ENCODE measurements at regions not wholly inside any gene's neighbourhood (a gene's known extent, or its start where the extent isn't known, plus 50 kb on each side); places are given as distances from the start of the nearest gene placed in this dataset.
A peak's percentile ranks its signal among the peaks of the same experiment; 100 is the strongest.

- DNase-seq (ENCODE audit: low spot score): no peak
These were observed 90.1 kb upstream of the NOCT start for GRCh38 chr4:138925495-138925894.

DNA sequence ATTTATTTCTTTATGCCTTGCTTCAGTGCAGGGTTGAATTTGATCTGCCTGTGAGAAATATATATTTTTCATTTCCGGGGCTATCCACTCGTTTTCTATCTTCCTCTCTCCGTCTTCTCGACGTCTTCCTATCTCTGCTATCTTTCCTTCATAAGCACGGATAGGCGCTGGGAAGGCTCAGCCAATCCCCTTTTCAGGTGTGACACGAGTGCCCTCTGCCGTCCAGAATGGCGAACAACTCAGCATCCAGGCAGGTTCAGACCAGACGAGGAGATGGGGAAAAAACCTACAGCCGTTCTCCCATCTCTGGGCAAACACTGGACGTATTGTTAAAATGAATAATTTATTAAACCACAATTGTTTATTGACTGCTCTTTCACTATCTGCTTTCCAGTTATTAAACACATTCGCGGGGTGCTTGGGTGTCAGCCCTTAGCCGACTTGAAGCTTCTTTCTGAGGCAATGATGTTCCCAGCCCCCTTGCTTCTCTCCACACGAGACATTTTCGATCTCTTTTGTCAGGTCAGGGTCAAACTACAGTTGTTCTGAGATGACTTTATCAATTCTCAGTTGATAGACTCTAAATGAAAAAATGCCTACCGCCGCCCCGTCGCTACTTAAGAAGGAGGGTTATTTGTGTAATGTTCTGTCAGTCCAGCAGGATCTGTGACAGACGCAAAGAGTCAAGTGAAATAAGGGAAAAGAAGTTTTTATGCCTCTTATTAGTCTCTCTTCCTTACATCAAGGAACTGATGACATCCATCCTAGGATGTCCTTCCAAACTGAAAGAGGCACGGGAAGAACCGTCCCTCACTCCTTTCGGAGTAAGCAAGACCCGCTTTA lies 96.3 kb upstream of the NOCT start:
- peak; percentile 87 for DNase-seq (ENCODE audit: low spot score)

- no peak for DNase-seq (ENCODE audit: low spot score)
These were observed 97.3 kb upstream of the NOCT start for GRCh38 chr4:138918169-138918869.

GRCh38 chr4:138916763-138917162 lies 98.8 kb upstream of the NOCT start:
- DNase-seq (ENCODE audit: low spot score): no peak

GRCh38 chr4:138915756-138916155 lies 99.8 kb upstream of the NOCT start:
- DNase-seq (ENCODE audit: low spot score): no peak

DNA sequence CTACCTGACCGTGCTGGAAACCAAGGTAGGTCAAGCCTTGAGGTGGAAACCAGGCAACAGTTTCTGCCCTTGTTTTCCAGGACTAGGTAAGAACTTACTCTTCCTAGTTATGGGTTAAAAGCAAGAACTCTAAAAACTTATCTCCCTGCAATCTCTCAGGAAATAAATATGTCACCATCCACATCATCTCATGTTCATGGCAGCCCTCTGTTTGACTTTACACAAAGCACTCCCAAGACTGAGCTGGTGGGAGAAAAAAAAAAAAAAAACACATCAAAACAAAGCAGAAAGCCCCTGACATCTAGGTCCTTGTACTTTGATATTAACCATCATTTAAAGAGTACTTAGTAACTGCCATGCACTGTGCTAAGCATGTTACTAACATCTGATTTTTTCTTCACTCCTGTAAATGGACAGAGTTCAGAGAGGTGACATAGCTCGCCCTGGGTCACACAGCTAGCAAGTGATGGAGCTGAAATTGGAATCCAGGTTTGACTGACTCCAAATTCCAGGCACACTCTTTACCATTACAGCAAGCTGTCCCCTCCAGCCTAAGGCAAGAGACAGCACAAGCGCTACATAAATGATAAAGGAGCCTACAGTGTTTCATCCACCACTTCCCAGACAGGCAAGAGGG lies 102.8 kb upstream of the NOCT start:
- DNase-seq (ENCODE audit: low spot score): no peak

GRCh38 chr4:138911909-138912703 lies 103.5 kb upstream of the NOCT start:
- DNase-seq (ENCODE audit: low spot score): no peak

DNA sequence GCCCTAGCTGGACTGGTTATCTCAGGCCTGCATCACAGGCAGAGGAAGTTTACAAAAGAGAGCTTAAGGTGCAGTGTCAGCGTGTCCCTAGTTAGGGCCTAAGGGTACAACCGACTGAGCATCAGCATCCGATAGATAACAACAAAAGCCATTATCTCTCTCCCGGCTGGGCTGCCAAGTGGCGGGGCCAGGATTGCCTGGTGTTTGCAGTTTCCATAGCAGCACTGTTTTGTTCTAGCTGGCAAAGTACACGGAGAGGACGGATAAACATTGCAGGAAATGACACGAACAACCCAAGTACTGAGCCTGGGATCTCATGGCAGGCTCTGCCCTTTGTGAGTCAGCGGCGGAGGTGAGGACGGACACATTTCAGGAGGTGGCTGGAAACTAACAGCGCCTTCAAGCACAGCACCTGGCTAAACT lies 104.7 kb upstream of the NOCT start:
- DNase-seq (ENCODE audit: low spot score): peak; percentile 65

DNA sequence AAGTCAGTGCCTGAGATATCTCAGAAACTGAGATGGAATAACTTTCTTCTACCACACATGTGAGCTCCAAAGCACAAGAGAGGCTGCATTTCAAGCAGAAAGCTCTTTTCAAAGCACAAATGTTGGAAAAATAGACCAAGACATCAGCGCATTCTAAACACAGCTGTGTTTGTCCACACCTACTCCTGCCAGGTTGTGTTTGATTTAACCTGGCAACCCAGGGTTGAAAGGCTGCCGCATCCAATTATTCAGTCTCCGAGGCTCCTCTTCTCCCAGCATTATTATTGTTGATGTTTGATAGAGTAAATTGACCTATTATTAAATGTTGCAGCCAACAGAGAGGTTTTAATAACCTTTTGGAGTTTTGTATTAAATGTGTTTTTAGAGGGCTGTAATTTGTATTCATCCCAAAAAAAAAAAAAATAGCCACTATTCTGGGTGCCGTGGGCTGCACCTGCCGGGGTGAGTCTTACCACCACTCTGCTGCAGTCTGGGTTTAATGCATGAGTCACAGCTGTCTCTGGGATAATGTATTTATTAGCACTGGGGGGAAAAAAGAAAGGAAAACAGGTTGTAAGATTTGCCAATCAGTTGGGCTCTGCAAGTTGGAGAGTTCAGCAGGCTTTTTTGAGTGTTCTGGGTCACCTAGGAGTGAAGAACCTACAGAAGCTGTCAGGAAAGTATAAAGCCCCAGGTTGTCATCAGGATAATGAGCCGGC lies 105.2 kb upstream of the NOCT start:
- DNase-seq (ENCODE audit: low spot score): no peak

GRCh38 chr4:138909587-138909986 lies 106.0 kb upstream of the NOCT start:
- DNase-seq (ENCODE audit: low spot score): no peak

DNA sequence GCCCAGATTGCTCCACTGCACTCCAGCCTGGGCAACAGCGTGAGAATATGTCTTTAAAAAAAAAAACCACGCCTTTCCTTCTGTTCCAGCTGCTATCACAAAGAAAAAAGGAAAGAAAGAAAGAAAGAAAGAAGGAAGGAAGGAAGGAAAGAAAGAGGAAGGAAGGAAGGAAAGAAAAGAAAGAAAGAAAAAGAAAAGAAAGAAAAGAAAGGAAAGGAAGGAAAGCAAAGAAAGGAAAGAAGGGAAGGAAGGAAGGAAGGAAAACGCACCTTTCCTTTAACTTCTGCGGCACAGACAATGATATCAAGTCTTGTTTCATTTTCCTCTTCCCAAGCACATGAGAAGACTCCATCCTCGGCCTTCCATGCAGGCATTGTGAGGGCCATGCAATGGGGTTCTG lies 107.4 kb upstream of the NOCT start:
- DNase-seq (ENCODE audit: low spot score): no peak

DNA sequence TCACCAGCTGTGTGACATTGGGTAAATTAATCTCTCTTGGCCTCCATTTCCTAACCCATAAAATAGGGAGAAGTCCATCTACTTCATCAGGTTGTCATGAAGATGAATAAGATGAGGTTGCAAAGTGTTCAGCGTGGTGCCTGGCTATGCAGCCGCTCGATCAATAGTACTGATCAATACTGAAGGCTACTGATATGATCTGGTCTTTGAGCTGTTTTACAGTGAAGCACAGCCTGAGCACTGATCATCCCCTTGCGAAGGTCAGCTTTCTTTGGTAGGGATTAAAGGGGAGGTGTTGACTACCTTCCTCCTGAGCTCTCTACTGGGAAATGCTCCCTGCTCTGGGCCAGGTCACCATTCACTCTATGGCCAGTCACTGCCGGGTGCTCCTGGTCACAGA lies 108.4 kb upstream of the NOCT start:
- DNase-seq (ENCODE audit: low spot score): no peak

DNA sequence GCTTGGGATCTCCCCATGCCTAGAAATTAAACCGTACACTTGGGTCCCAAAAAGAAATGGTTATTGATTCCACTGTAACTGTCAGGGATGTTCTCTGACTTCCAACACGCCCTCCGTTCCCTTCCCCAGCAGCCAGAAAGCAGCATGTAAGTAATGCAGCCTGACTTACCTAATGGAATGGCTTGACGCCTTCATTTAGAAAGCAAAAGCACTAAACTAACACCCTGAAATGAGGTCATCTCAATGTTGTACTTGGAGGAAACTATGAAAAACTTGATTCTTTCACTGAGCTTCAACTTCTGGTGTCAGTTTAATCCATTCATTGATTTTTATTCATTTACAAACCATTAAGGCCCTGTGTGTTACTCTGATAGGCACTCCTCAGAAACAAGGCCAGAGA lies 110.8 kb upstream of the NOCT start:
- DNase-seq (ENCODE audit: low spot score): no peak

DNA sequence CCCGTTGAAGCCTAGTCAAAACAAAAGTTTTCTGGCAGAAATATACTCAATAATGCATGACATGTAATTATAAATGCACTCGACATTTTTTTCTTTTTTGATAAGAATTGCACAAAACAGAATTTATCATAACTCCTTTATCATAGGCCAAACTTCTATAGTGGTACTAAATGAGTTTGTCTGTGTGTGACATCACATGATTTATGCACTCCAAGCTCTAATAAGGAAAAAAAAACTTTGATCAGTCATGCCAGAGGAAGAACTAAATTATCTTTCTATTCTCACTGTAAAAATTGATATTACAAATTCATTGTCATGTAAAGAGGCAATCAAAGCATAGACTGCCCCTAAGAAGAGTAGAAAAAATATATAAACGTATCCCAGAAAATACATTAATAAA lies 112.4 kb upstream of the NOCT start:
- DNase-seq (ENCODE audit: low spot score): no peak

- no peak for DNase-seq (ENCODE audit: low spot score)
These were observed 112.9 kb upstream of the NOCT start for GRCh38 chr4:138902705-138903104.

GRCh38 chr4:138901177-138901576 lies 114.4 kb upstream of the NOCT start:
- no peak for DNase-seq (ENCODE audit: low spot score)

DNA sequence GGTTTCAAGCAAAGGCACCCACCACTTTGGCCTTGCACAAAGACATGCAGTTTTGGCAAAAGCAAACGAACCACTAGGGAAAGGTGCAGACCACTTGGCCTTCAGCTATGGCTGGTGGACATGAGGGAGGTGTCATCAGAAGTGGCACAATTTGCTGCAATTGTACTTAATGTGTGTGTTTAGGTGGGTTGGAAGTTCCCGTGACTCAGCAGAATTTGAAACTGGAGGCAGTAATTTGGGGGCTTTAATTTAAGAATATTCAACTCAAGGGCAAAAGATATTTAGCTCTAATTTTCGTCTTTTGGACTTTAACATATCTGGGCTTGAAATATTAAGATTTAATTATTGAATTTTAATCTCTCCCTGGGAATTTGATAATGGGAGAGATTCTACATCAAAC lies 115.6 kb upstream of the NOCT start:
- DNase-seq (ENCODE audit: low spot score): no peak

DNA sequence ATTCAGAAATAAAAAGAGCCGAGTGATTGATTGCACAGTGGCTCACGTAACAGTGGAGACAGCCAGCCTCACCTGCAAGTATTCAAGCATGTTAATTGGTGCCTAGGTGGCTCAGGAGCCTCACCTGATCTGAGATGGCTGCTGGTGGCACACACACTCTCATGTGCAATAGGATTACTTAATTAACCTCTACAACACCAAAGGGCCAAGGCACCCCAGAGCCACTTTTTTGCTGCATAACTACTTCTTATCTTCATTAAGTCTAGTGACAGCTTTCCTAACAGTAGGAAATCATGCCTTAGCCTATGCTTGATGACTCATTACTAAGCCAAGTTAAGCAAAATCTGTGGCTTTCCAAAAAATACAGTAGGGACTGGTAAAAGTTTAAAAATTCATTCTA lies 117.3 kb upstream of the NOCT start:
- peak; percentile 30 for DNase-seq (ENCODE audit: low spot score)

- DNase-seq (ENCODE audit: low spot score): no peak
These were observed 117.8 kb upstream of the NOCT start for GRCh38 chr4:138897811-138898226.

DNA sequence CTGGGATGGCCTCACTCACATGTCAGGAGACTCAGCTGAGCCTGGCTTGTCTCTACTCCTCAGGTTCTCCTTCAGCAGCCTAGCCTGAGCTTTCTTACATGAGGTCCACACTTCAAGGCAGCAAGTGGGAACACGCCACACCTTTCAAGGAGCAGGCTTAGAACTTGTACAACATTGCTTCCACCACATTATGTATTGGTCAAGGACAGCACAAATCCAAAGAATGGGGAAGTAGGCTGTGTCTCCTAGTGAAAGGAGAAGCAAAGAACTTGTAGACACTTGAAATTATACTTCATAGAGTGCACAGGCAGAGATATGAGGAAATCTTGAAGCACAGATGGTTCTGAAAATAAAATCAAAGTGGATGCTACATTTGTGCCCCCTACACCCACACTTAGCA lies 120.9 kb upstream of the NOCT start:
- DNase-seq (ENCODE audit: low spot score): no peak

GRCh38 chr4:138894011-138894410 lies 121.6 kb upstream of the NOCT start:
- no peak for DNase-seq (ENCODE audit: low spot score)

All from putamen (tissue), 1 donor.